Sigmoid colon (tissue), 6 donors: ENCODE measurements at regions not wholly inside any gene's neighbourhood (a gene's known extent, or its start where the extent isn't known, plus 50 kb on each side); places are given as distances from the start of the nearest gene placed in this dataset.

Experiments used
- DNase-seq: peaks from one replicate; pipeline ENCODE4 v3.0.0-alpha.2; 2019
- H3K27ac ChIP-seq, 4 donors: fragments of 200-600 bp; sonication (generic); one replicate each; pipeline ENCODE4 v1.5.1; 2016 to 2019; ENCODE audit warnings: mild to moderate bottlenecking in 1 of 4
- H3K27me3 ChIP-seq, 3 donors: fragments of 200-600 bp; sonication (generic); one replicate each; pipeline ENCODE4 v1.5.1; 2019; ENCODE audit warnings: mild to moderate bottlenecking in 1 of 3
- H3K36me3 ChIP-seq, 4 donors: fragments of 200-600 bp; sonication (generic); one replicate each; pipeline ENCODE4 v1.5.1; 2016 to 2019
- H3K4me1 ChIP-seq, 4 donors: fragments of 200-600 bp; sonication (generic); one replicate each; pipeline ENCODE4 v1.5.1; 2017 to 2019
- H3K4me3 ChIP-seq, 4 donors: fragments of 200-600 bp; sonication (generic); one replicate each; pipeline ENCODE4 v1.5.1; 2017 to 2019; ENCODE audit warnings: mild to moderate bottlenecking in 2 of 4, moderate library complexity in 1 of 4
- H3K9me3 ChIP-seq, 4 donors: fragments of 200-600 bp in 3 of 4; sonication (generic) in 3 of 4; one replicate each; pipeline versions ENCODE4 v1.5.1 to v1.6.1; 2013 to 2019
- EP300 ChIP-seq, 4 donors: sonication (generic); formaldehyde crosslinking; IDR thresholded peaks; one replicate each; pipeline ENCODE4 v1.6.1; 2017; ENCODE audit warnings: antibody characterized with exemption in 4 of 4
- POLR2A ChIP-seq, 2 donors: fragments of 450-650 bp; IDR thresholded peaks; one replicate each; pipeline ENCODE4 v1.6.1; 2016; ENCODE audit warnings: antibody characterized with exemption in 2 of 2, mild to moderate bottlenecking in 2 of 2, moderate library complexity in 2 of 2
- POLR2AphosphoS5 ChIP-seq, 4 donors: sonication (generic); formaldehyde crosslinking; IDR thresholded peaks; one replicate each; pipeline ENCODE4 v1.6.1; 2017; ENCODE audit warnings: antibody characterized with exemption in 4 of 4
- WGBS, 2 donors: extraction: QIAGEN DNeasy Blood & Tissue Kit; methylation state at CpG; one replicate each; pipeline ENCODE4 v1.1.7; 2013; 5-methylcytosine and 5-hydroxymethylcytosine counted together
- intact Hi-C: fragments of 100-400 bp; cut with DNase I; formaldehyde crosslinking; loops from one replicate; pipeline ENCODE4 v1.15.1; 2023
- TF ChIP-seq, protein P1 (sequence below), 4 experiments: fragments of 450-650 bp in 3 of 4; fragments of 200-600 bp in 1 of 4; IDR thresholded peaks; one replicate each; pipeline ENCODE4 v1.5.1; 2016 to 2019; ENCODE audit warnings: antibody characterized with exemption in 4 of 4, mild to moderate bottlenecking in 3 of 4, moderate library complexity in 2 of 4
- donor health status: healthy with polysubstance abuse.
- donor health status: healthy.

DNA sequence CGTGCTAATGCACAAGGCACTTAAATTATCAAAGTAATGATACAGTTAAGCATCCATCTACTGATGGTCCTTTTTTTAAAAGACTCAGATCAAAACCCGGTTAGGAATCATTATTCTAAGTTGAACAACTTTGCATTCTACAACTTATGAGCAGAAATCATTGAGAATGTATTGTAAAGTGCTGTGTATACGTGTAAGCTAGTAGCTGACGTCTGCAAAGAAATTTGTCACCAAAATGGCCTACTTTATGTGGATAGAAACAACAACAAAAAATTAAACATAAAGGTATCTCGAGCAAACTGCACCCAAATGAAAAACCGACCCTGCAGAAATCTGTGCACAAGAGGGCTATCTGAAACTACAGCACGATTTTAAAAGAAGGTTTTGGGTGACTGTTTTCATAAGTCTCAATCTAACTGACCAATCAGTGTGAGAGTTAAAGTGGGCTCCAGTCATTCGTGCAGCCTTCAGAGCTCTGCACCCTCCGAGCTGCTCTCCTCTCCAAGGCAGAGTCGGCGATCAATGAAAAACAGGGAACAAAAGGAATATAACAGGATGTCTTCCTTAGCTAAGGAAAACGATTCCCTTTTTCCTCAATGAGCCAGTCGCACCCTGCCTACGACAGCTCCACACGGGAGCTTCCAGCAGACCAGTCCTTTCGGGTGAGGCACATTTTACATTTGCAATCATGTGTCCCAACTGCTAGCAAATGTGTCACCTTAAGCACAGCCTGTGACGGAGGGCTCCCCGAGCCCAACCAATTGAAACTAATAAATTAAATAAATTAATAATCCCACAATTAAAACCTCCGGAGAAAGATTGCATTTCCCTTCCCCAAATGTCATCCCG is 200.7 kb upstream of the FOXN3 start:
- intact Hi-C loops, result loop anchor here (5.0 to 10.0 kb wide), 4 partner anchors 85 to 575 kb away; partner anchors contain the start of gene FOXN3
- 1% methylated on average over 20 of the region's 20 CpGs for WGBS, 2 donors
- H3K4me1 ChIP-seq, result peaks cover 0 to 28% (median 13%) of the 10 kb centered on the region in 4 donors

DNA sequence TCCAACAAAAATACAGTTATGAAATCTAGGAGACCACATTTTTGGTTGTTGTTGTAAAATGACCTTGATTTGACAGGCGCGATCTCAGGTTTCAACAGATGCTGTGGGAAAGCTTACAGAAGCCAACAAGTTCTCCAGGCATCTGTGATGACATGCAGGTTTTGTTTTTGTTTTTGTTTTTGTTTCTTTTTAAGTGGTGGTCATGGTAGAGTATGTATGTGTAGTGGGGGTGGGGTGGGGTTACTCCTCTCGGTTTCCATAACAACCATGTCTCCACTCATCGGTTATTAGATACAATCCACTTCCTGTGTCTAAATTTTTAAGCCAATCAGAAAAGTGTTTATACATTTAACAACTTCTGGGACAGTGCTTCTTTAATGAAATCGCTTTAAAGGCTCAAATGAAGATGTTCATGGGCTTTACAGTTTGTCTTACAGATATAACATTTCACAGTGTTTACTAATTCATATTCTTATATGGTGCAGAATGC is 199.9 kb upstream of the FOXN3 start:
- Histone ChIP-seq H3K9me3 (no peaks in the 10 kb centered on the region), H3K36me3 (no peaks in the 10 kb centered on the region), H3K4me1 (peaks cover 0 to 28% (median 13%) of the 10 kb centered on the region in 4 donors), H3K27me3 (no peaks in the 10 kb centered on the region), H3K27ac (peak overlapping the region; percentile 70 to 84 (median 76)), H3K4me3 (peak overlapping the region in 2 of 4 donors; percentile 68 to 69)
- 27 to 48% methylated on average over 5 of the region's 5 CpGs for WGBS, 2 donors
- intact Hi-C loops, result loop anchor here (5.0 to 10.0 kb wide), 4 partner anchors 85 to 575 kb away; partner anchors contain the start of gene FOXN3
- DNase-seq, result no peak
- TF ChIP-seq, protein P1, sequence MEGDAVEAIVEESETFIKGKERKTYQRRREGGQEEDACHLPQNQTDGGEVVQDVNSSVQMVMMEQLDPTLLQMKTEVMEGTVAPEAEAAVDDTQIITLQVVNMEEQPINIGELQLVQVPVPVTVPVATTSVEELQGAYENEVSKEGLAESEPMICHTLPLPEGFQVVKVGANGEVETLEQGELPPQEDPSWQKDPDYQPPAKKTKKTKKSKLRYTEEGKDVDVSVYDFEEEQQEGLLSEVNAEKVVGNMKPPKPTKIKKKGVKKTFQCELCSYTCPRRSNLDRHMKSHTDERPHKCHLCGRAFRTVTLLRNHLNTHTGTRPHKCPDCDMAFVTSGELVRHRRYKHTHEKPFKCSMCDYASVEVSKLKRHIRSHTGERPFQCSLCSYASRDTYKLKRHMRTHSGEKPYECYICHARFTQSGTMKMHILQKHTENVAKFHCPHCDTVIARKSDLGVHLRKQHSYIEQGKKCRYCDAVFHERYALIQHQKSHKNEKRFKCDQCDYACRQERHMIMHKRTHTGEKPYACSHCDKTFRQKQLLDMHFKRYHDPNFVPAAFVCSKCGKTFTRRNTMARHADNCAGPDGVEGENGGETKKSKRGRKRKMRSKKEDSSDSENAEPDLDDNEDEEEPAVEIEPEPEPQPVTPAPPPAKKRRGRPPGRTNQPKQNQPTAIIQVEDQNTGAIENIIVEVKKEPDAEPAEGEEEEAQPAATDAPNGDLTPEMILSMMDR (IDR thresholded peaks at IDR 0.05), result no peak
- TF ChIP-seq POLR2A (IDR thresholded peaks at IDR 0.05) (no peak), EP300 (IDR thresholded peaks at IDR 0.05) (no peak), POLR2AphosphoS5 (IDR thresholded peaks at IDR 0.05) (no peak)

More for the DNA sequence above, 200.7 kb upstream of the FOXN3 start:
- no peak for TF ChIP-seq EP300 (IDR thresholded peaks at IDR 0.05)
- TF ChIP-seq, protein P1 (IDR thresholded peaks at IDR 0.05), result no peak
- TF ChIP-seq POLR2A (IDR thresholded peaks at IDR 0.05), result no peak
- no peak for TF ChIP-seq POLR2AphosphoS5 (IDR thresholded peaks at IDR 0.05)
- Histone ChIP-seq H3K9me3 (no peaks in the 10 kb centered on the region), H3K27ac (peak overlapping the region; percentile 70 to 84 (median 76)), H3K4me3 (peak overlapping the region; percentile 55 to 85 (median 68)), H3K27me3 (no peaks in the 10 kb centered on the region), H3K36me3 (no peaks in the 10 kb centered on the region)
- no peak for DNase-seq

DNA sequence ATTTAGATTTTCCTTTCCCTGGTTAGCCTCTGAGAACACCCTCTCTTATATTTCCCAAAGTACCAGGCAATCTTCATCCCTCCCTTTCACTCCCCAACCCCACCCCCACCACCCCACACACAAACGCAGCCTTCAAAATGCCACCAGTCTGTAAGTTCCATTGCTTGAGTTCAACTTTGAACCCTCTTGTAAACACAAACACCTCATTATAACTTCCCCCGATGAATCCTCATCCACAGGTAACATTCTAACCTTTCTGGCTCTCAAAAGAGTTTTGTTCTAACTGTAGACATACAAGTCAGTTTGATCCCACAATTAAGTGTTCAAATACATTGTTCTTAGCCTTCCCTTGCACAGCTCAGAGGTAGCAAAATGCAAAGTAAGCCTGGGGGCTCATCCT is 199.4 kb upstream of the FOXN3 start:
- intact Hi-C loops, result loop anchor here (5.0 to 10.0 kb wide), 4 partner anchors 86 to 574 kb away; partner anchors contain the start of gene FOXN3
- peaks cover 0 to 28% (median 13%) of the 10 kb centered on the region in 4 donors for H3K4me1 ChIP-seq
- TF ChIP-seq EP300 (IDR thresholded peaks at IDR 0.05), result no peak
- TF ChIP-seq POLR2AphosphoS5 (IDR thresholded peaks at IDR 0.05), result no peak
- TF ChIP-seq, protein P1 (IDR thresholded peaks at IDR 0.05), result no peak
- TF ChIP-seq POLR2A (IDR thresholded peaks at IDR 0.05), result no peak
- H3K27me3 ChIP-seq, result no peaks in the 10 kb centered on the region
- no peaks in the 10 kb centered on the region for H3K36me3 ChIP-seq
- H3K9me3 ChIP-seq, result no peaks in the 10 kb centered on the region
- WGBS, 2 donors, result 16 to 25% methylated on average over 2 of the region's 2 CpGs
- peak overlapping the region in 2 of 4 donors; percentile 74 to 84 for H3K27ac ChIP-seq
- no peak overlapping the region for H3K4me3 ChIP-seq
- DNase-seq, result no peak

DNA sequence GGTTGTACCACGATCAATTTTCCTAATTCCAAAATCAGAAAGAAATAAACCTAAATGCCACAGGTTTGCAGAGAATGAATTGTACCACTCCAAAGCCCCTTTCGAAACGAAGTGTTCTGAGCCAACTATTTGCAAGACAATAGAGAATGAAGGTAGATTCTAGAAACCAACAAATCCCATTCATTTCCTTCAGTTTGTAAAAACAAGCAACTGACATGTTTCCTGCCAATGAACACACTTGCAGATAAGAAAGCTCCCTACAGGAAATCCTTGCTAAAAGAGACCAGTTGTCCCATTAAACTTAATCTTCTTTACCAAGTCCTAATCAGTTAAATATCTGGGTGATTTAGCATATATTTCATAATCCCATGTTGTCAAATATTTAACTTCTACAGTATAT is 198.4 kb upstream of the FOXN3 start:
- H3K27ac ChIP-seq, result no peak overlapping the region
- no peaks in the 10 kb centered on the region for H3K9me3 ChIP-seq
- no peak for DNase-seq
- peaks cover 0 to 28% (median 13%) of the 10 kb centered on the region in 4 donors for H3K4me1 ChIP-seq
- no peak overlapping the region for H3K4me3 ChIP-seq
- H3K27me3 ChIP-seq, result no peaks in the 10 kb centered on the region
- WGBS, 2 donors, result 57 to 85% methylated on average over 3 of the region's 3 CpGs
- TF ChIP-seq POLR2A (IDR thresholded peaks at IDR 0.05) (no peak), POLR2AphosphoS5 (IDR thresholded peaks at IDR 0.05) (no peak), EP300 (IDR thresholded peaks at IDR 0.05) (no peak)
- TF ChIP-seq, protein P1 (IDR thresholded peaks at IDR 0.05), result no peak
- intact Hi-C loops, result loop anchor here (5.0 to 10.0 kb wide), 4 partner anchors 87 to 573 kb away; partner anchors contain the start of gene FOXN3
- H3K36me3 ChIP-seq, result no peaks in the 10 kb centered on the region
